ENCODE measurements at regions not wholly inside any gene's neighbourhood (a gene's known extent, or its start where the extent isn't known, plus 50 kb on each side); places are given as distances from the start of the nearest gene placed in this dataset.

- no peak for DNase-seq (ENCODE audit: low read depth)
Observed at GRCh38 chr18:25873833-25874232, 216.6 kb downstream of the SS18 start.

DNA sequence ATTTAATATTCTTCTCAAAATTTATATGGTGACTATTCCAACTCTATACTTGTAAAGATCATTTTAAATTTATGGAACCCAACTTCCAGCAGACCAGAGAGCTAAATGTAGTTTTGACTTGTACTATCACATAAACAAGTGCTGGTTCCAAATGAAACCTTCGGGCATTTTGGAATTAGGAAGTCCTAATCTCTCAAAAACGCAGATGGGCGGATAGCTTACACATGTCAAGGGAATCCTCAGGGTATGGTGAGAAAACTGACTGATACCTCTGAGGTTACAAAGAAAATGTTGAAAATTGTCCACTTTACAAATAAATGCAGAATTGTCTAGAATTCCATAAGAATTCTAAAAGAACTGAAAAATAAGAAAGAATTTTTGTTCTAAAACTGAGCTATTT is 224.1 kb downstream of the SS18 start:
- DNase-seq (ENCODE audit: low read depth): no peak

GRCh38 chr18:25862881-25863600 is 227.4 kb downstream of the SS18 start:
- no peak for DNase-seq (ENCODE audit: low read depth)

DNA sequence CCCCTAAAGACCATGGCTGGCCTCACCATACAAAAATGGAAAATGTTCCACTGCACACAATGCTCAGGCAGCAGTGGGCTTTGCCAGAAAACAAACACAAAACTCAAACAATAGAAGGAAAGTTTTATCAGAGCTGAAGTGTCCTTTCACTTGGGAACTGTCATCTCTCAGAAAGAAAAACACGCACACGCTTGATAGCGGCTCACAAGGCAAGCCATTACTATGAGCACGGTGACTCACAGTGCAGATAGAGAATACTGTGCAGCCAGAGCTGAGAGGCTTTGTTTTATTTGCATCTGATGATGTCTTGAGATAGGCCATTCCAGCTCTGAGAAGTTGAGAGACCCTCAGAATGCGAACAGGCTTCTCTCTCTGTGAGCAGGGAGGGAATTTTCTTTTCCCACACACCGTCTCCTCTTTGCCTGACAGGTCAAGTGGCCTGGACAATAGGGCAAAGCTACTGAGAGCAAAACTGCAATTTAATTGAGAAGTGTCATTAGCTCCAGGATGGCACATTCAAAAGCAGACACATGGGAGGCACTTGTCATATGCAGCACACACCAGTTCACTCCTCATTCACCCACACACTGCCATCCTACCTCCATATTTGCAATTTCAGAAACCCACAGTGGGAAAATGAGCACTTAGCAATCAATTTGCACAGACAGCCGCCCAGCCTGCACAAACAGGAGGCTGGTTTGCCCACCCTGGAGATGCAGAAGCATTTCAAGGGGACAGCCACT is 236.6 kb downstream of the SS18 start:
- DNase-seq (ENCODE audit: low read depth): no peak

DNA sequence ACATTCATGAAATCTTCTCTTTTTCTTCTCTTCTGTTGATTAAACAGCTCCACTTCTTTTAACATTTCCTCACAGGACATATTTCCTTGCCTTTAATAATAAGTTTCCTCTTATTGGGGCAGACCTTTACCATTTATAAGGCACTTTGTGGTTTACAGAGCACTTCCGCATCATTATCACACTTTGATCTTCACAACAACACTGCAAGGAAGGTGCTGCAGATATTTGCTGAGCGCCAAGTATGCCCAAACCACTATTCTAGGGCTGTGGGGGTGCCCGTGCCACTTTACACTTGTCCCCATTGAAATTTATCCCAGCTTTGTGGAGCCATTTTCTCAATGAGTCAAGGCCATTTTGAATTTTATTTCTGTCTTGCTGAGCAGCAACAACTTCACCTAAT is 246.6 kb downstream of the SS18 start:
- DNase-seq (ENCODE audit: low read depth): no peak

DNA sequence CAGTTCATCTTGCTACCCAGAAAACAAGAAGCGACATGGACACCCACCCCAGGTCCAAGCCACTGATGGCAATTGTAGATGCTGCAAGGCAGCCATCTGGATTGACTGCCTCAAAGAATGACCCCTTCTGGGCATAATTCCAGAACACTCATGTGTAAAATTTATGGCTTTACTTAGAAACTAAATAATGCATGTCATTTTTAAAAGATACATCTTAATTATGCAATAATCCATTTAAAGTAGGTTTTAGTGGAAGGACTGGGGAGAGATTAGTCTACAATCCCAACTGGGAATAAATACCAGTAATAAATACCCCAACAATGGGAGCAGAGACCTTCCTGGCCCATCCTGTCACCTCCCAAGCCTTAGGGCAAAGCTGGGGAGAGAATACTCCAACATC is 247.7 kb downstream of the SS18 start:
- no peak for DNase-seq (ENCODE audit: low read depth)

GRCh38 chr18:25834061-25834460 is 256.4 kb downstream of the SS18 start:
- no peak for DNase-seq (ENCODE audit: low read depth)

DNA sequence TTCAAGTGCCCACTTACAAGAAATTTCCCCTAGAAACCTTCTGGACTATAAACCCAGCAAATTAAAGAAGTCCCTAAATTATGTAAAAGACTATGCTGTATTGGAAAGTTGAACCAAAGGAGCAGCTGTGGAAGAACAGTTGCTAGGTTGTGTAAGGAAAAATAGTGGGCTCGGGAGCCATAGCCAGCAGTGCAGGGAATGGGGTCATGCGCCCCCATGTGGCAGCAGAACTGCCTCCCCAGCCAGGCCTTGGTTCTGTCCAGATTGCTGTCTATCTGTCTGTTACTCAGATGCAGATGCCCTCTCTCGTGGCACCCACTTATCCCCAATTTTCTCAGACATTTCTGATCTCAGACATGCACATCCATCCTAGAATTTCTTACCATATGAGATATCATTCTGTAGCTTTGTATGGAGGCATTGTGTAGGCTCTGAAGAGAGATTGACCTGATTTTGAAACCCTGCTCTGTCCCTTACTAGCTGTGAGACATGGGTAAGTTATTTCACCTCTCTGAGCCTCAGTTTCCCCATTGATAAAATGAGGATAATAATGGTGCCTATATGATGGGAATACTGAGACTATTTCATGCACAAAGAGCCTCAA is 258.3 kb downstream of the SS18 start:
- no peak for DNase-seq (ENCODE audit: low read depth)

GRCh38 chr18:25831301-25831701 is 259.1 kb downstream of the SS18 start:
- DNase-seq (ENCODE audit: low read depth): no peak

DNA sequence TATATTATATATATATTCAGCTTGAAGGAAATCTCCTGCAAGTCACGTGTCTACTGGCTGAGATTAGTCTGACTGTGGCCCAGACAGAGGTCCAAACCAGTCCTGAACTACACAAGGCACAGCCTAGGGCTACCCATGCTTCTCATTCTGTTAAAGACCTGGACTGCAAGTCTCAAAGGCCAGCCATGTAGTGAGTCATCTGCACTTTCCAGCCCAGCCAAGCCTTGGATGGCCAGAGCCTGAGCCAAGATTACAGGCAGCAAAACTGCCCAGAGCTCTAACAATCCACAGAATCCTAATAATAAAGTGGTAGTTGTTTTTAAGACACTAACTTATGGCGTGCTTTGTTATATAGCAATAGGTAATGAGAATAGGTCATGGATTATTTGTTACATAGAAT is 259.6 kb downstream of the SS18 start:
- DNase-seq (ENCODE audit: low read depth): no peak

GRCh38 chr18:25827961-25828561 is 262.4 kb downstream of the SS18 start:
- no peak for DNase-seq (ENCODE audit: low read depth)

DNA sequence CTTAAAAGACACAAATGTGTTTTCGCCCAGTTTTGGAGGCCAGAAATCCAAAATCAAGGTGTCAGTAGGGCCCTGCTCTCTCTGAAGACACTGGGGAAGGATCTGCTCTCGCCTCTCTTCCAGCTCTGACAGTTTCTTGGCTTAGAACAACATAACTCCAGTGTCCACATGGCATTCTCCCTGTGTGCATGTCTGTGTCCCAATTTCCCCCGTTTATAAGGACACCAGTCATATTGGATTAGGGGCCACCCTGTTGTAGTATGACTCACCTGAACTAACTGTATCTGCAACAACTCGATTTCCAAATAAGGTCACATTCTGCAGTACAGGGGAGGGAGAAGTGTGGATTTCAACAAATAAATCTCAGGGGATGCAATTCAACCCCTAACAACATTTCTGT is 263.2 kb downstream of the SS18 start:
- no peak for DNase-seq (ENCODE audit: low read depth)

DNA sequence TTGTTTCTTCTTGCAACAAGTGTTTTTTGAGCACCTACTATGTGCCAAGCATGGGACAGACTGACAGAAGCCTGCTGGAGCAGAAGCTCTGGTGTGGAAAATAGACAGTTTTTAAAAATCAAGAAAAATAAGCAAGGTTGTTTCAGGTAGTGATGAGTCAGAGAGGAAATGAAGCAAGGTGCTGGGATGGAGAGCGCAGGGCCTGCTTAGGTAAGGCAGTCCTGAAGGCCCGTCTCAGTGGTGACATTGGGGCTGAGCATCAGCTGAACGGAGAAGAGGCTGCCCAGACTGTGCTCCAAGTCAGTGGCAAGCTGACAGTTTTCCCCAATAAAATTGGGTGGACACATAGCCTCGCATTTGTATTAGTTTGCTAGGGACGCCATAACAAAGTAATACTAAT is 263.6 kb downstream of the SS18 start:
- no peak for DNase-seq (ENCODE audit: low read depth)

DNA sequence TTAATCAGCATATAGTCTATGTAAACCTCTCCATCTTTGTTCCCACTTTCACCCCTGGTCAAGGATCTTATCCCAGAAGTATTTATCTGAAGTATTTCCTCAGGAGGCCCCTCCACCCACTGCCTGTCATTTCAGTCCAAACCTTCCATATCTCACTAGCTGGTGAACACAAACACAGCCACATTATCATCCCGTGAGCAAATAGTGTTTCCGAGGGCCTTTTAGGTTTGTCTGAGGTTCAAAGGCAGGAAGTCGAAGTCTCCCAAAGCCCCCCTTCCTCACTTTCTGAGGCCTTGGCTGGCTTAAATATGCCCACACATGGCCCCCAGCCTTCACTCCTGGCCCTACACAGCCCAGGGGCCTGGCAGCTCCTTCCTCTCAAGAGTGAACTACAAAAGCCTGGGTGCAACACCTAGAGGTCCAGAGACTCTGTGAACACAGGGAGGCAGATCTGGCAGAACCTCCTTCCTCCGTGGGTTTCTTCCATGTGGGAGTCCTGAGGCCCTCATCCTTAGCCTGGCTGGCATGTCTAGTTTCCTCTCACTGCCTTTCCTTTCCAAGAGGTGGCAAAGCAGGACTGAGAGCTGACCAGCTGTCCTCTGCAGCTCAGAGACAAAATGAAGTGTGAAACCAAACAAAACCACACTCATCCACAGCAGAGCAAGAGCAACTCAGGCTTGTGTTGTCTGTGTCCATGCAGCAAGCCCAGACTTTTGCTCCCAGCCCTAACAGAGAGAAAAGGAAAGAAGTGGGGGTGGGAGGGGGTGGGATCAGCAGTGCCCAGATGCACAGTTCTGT is 264.2 kb downstream of the SS18 start:
- no peak for DNase-seq (ENCODE audit: low read depth)

- no peak for DNase-seq (ENCODE audit: low read depth)
Observed at GRCh38 chr18:25825056-25825455, 265.4 kb downstream of the SS18 start.

GRCh38 chr18:25819746-25820363 is 270.6 kb downstream of the SS18 start:
- DNase-seq (ENCODE audit: low read depth): no peak

DNA sequence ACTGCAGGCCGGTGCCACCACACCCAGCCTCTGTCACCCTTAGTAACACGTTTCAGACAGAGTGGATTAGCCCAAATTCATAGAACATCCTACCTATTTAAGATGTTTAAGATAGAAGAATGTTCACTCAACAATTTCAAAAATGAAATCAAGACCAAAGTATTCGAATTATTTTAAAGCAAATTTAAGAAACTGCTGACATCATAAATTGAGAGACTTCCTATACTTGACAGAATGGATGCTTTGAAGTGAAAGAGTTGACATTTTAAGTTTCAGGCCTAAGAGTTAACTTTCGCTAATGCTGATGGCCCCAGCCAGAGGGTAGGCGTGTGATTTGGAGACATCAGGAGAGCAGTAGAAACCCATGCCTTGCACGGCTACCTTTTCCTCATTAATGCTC is 271.9 kb downstream of the SS18 start:
- DNase-seq (ENCODE audit: low read depth): no peak

GRCh38 chr18:25817546-25818237 is 272.7 kb downstream of the SS18 start:
- DNase-seq (ENCODE audit: low read depth): no peak

GRCh38 chr18:25815659-25816058 is 274.8 kb downstream of the SS18 start:
- no peak for DNase-seq (ENCODE audit: low read depth)

DNA sequence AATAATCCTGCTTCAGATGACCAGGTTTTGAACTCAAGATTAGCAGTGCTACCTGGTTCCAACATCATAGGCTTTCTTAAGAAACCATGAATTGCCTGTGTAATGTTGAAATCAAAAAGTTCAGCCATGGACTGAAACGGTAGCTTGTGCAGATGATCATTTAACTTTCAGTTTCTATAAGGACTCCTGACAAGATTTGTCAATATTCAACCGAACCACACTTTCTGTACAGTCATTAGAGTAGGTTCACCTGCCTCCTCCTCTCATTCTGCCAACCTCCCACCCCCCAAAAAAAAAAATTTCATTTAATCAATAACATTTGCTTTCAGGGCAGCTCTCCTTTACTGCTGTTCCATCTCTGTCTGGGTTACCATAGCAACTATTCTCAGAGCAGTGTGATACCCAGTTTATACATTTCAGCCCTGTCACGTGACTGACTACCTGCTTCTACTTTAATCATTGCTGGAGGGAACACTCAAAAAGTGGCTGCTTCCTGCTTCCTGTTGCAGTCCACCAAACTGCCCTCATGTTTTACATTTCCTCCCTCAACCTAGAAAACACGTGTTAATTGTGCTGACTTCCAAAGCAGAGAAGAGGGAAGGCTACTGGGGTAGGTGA is 275.5 kb downstream of the SS18 start:
- no peak for DNase-seq (ENCODE audit: low read depth)

GRCh38 chr18:25813110-25813509 is 277.3 kb downstream of the SS18 start:
- no peak for DNase-seq (ENCODE audit: low read depth)
